Astrocyte (in vitro differentiated cells and primary cell): ENCODE measurements at regions not wholly inside any gene's neighbourhood (a gene's known extent, or its start where the extent isn't known, plus 50 kb on each side); places are given as distances from the start of the nearest gene placed in this dataset.
"Not testable (repeated sequence)": the region's sequence is repeated elsewhere in the genome, so short reads cannot be mapped to it uniquely, and the experiment has no call there.

Experiments used
- DNase-seq: peaks from one replicate; pipeline ENCODE4 v3.0.0-alpha.2; 2010; ENCODE audit warnings: low read depth
- FAIRE-seq: peaks from 2 replicates; lab custom pipeline; 2011; peaks lifted over from hg19 to GRCh38; lab: Jason Lieb, UNC
- H2AFZ ChIP-seq: 2 replicates; pipeline ENCODE4 v1.6.0; 2012; ENCODE audit warnings: low read depth, low read length, inconsistent platforms
- H3K27ac ChIP-seq: 2 replicates; pipeline ENCODE4 v1.5.1; 2011; ENCODE audit warnings: low read depth, low read length, inconsistent platforms
- H3K27me3 ChIP-seq: 2 replicates; pipeline ENCODE4 v1.6.0; 2011; ENCODE audit warnings: low read length, inconsistent platforms; ENCODE audit not compliant: insufficient read depth
- H3K36me3 ChIP-seq: 2 replicates; pipeline ENCODE4 v1.5.1; 2011; ENCODE audit warnings: low read length, inconsistent platforms; ENCODE audit not compliant: insufficient read depth
- H3K4me1 ChIP-seq: 2 replicates; pipeline ENCODE4 v1.5.1; 2011; ENCODE audit warnings: low read length, inconsistent platforms; ENCODE audit not compliant: insufficient read depth
- H3K4me2 ChIP-seq: 2 replicates; pipeline ENCODE4 v1.6.0; 2012; ENCODE audit warnings: low read length, inconsistent platforms
- H3K4me3 ChIP-seq: 2 replicates; pipeline ENCODE4 v1.5.1; 2011; ENCODE audit warnings: low read depth, mild to moderate bottlenecking, low read length, inconsistent platforms; ENCODE audit not compliant: insufficient read depth
- H3K79me2 ChIP-seq: 2 replicates; pipeline ENCODE4 v1.6.0; 2012; ENCODE audit warnings: mild to moderate bottlenecking, low read length, inconsistent platforms; ENCODE audit not compliant: insufficient read depth
- H3K9ac ChIP-seq: 2 replicates; pipeline ENCODE4 v1.6.0; 2012; ENCODE audit warnings: mild to moderate bottlenecking, low read length, inconsistent platforms
- H3K9me3 ChIP-seq: 2 replicates; pipeline ENCODE4 v1.5.1; 2012; ENCODE audit warnings: low read depth, mild to moderate bottlenecking, low read length, inconsistent platforms; ENCODE audit not compliant: insufficient read depth
- H4K20me1 ChIP-seq: 2 replicates; pipeline ENCODE4 v1.6.0; 2012; ENCODE audit warnings: low read length, inconsistent platforms; ENCODE audit not compliant: insufficient read depth
- H3K27ac Mint-ChIP-seq: one replicate; pipeline ENCODE4 v1.8.0; 2021; ENCODE audit warnings: mild to moderate bottlenecking, mixed read lengths; ENCODE audit not compliant: unreplicated experiment
- H3K27me3 Mint-ChIP-seq: one replicate; pipeline ENCODE4 v1.8.0; 2021; ENCODE audit warnings: low read depth, mixed read lengths; ENCODE audit not compliant: unreplicated experiment
- H3K36me3 Mint-ChIP-seq: one replicate; pipeline ENCODE4 v1.8.0; 2021; ENCODE audit warnings: low read depth, mixed read lengths; ENCODE audit not compliant: unreplicated experiment
- H3K4me1 Mint-ChIP-seq: one replicate; pipeline ENCODE4 v1.8.0; 2021; ENCODE audit warnings: low read depth, mixed read lengths; ENCODE audit not compliant: unreplicated experiment
- H3K4me3 Mint-ChIP-seq: one replicate; pipeline ENCODE4 v1.8.0; 2021; ENCODE audit warnings: mild to moderate bottlenecking, moderate library complexity, mixed read lengths; ENCODE audit not compliant: unreplicated experiment
- H3K9me3 Mint-ChIP-seq: one replicate; pipeline ENCODE4 v1.8.0; 2021; ENCODE audit warnings: mild to moderate bottlenecking, mixed read lengths; ENCODE audit not compliant: unreplicated experiment
- CTCF ChIP-seq: IDR thresholded peaks from 2 replicates; pipeline ENCODE4 v1.5.1; 2011; ENCODE audit warnings: low read depth, mild to moderate bottlenecking, inconsistent platforms, low read length, moderate library complexity; ENCODE audit not compliant: insufficient read depth
- EZH2 ChIP-seq: IDR thresholded peaks from 2 replicates; pipeline ENCODE4 v1.6.1; 2012; ENCODE audit warnings: mild to moderate bottlenecking, low read length, inconsistent platforms; ENCODE audit not compliant: insufficient read depth

DNA sequence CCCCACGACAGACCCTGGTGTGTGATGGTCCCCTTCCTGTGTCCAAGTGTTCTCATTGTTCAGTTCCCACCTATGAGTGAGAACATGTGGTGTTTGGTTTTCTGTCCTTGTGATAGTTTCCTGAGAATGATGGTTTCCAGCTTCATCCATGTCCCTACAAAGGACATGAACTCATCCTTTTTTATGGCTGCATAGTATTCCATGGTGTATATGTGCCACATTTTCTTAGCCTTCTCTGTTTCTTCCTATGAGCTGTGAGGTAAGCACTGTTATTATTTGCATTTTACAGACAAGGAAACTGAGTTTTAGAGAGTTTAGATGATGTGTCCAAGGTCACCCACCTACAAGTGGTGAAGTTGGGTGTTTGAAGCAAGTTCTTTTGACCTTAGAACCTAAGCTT lies 51.1 kb upstream of the BNC1 start:
- H3K9ac ChIP-seq, H3K27ac Mint-ChIP-seq, H4K20me1 ChIP-seq, H3K9me3 Mint-ChIP-seq, H3K27ac ChIP-seq, H3K4me3 Mint-ChIP-seq, H3K4me1 ChIP-seq, H2AFZ ChIP-seq, H3K4me1 Mint-ChIP-seq, FAIRE-seq, H3K36me3 Mint-ChIP-seq, DNase-seq, H3K36me3 ChIP-seq, H3K79me2 ChIP-seq, H3K9me3 ChIP-seq, H3K27me3 ChIP-seq, H3K4me3 ChIP-seq, H3K4me2 ChIP-seq: not testable (repeated sequence)
- peaks cover 10% of the 10 kb centered on the region for H3K27me3 Mint-ChIP-seq

DNA sequence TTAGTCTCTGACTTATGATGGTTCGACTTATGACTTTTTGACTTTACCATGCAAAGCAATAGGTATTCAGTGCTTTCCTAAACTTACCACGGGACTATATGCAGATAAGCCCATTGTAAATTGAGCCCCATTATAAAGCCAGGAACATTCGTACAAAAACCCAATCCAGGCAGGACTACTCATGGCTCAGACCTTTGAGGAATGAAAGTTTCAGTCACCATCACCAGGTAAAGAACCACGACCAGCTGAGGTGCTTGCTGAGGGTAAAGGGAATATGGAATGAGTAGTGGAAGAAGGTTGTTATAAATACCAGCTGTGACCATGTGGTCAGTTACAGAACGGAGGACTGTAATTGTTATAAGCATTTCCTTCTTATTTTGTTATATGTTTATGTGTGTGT lies 54.9 kb upstream of the BNC1 start:
- no peak for TF ChIP-seq CTCF
- no peak for TF ChIP-seq EZH2

DNA sequence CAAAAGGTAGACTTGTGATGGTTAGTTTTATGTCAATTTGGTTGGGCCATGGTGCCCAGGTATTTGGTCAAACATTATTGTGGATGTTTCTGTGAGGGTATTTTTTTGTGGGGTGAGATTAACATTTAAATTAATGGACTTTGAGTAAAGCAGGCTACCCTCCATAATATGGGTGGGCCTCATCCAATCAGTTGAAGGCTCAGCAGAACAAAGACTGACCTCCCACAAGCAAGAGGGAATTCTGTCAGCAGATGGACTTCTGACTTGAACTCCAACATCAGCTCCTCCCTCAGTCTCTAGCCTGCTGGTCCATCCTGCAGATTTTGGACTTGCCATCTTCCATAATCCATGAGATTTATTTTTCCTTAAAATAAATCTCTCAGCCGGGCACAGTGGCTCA lies 55.6 kb upstream of the BNC1 start:
- Histone ChIP-seq H4K20me1 (no peaks in the 10 kb centered on the region), H3K36me3 (no peaks in the 10 kb centered on the region), H3K4me2 (no peak overlapping the region), H3K9me3 (no peaks in the 10 kb centered on the region), H3K9ac (no peak overlapping the region), H3K27me3 (no peaks in the 10 kb centered on the region), H3K27ac (no peak overlapping the region), H3K4me3 (no peak overlapping the region), H2AFZ (no peak overlapping the region), H3K4me1 (no peaks in the 10 kb centered on the region), H3K79me2 (no peaks in the 10 kb centered on the region)
- Mint-ChIP-seq H3K4me1 (peaks cover 3% of the 10 kb centered on the region), H3K27me3 (peaks cover 12% of the 10 kb centered on the region), H3K4me3 (no peak overlapping the region), H3K9me3 (no peaks in the 10 kb centered on the region), H3K27ac (no peak overlapping the region), H3K36me3 (no peaks in the 10 kb centered on the region)
- TF ChIP-seq EZH2 (no peak), CTCF (no peak)
- FAIRE-seq = no peak
- DNase-seq = no peak

More for the DNA sequence above, 54.9 kb upstream of the BNC1 start:
- H3K9me3 Mint-ChIP-seq = no peaks in the 10 kb centered on the region
- no peak overlapping the region for H3K4me3 Mint-ChIP-seq
- Histone ChIP-seq H3K4me1 (no peaks in the 10 kb centered on the region), H3K4me2 (no peak overlapping the region), H3K4me3 (no peak overlapping the region), H3K27ac (no peak overlapping the region), H3K9ac (no peak overlapping the region), H3K79me2 (no peaks in the 10 kb centered on the region), H3K27me3 (no peaks in the 10 kb centered on the region), H3K36me3 (no peaks in the 10 kb centered on the region), H3K9me3 (no peaks in the 10 kb centered on the region), H2AFZ (no peak overlapping the region), H4K20me1 (no peaks in the 10 kb centered on the region)
- FAIRE-seq (no peak), DNase-seq (no peak)
- H3K36me3 Mint-ChIP-seq = no peaks in the 10 kb centered on the region
- H3K27ac Mint-ChIP-seq = no peak overlapping the region
- peaks cover 3% of the 10 kb centered on the region for H3K4me1 Mint-ChIP-seq
- peaks cover 11% of the 10 kb centered on the region for H3K27me3 Mint-ChIP-seq
